ENCODE measurements at regions not wholly inside any gene's neighbourhood (a gene's known extent, or its start where the extent isn't known, plus 50 kb on each side); places are given as distances from the start of the nearest gene placed in this dataset.
"Not testable (repeated sequence)": the region's sequence is repeated elsewhere in the genome, so short reads cannot be mapped to it uniquely, and the experiment has no call there.

GRCh38 chr12:31804185-31804504, 75.3 kb upstream of the AMN1 start:
- no peak for TF ChIP-seq CTCF (IDR thresholded peaks at IDR 0.05)
- TF ChIP-seq ZFX (IDR thresholded peaks at IDR 0.05; ENCODE audit: borderline replicate concordance), result no peak
- no peak overlapping the region for H3K27ac ChIP-seq

- no peak overlapping the region for H3K27ac ChIP-seq
- TF ChIP-seq ZFX (IDR thresholded peaks at IDR 0.05; ENCODE audit: borderline replicate concordance), result no peak
- no peak for TF ChIP-seq CTCF (IDR thresholded peaks at IDR 0.05)
These were observed 74.7 kb upstream of the AMN1 start for GRCh38 chr12:31803306-31804184.

GRCh38 chr12:31801872-31802271, 73.1 kb upstream of the AMN1 start:
- H3K27ac ChIP-seq, result no peak overlapping the region

GRCh38 chr12:31797230-31797872, 68.5 kb upstream of the AMN1 start:
- TF ChIP-seq ZFX (IDR thresholded peaks at IDR 0.05; ENCODE audit: borderline replicate concordance), result no peak
- TF ChIP-seq CTCF (IDR thresholded peaks at IDR 0.05), result no peak
- no peak overlapping the region for H3K27ac ChIP-seq

More at GRCh38 chr12:31801872-31802271, 73.1 kb upstream of the AMN1 start:
- TF ChIP-seq CTCF (IDR thresholded peaks at IDR 0.05) (no peak), ZFX (IDR thresholded peaks at IDR 0.05; ENCODE audit: borderline replicate concordance) (no peak)

- TF ChIP-seq ZFX (IDR thresholded peaks at IDR 0.05; ENCODE audit: borderline replicate concordance), result no peak
- TF ChIP-seq CTCF (IDR thresholded peaks at IDR 0.05), result no peak
- H3K27ac ChIP-seq, result no peak overlapping the region
These were observed 67.6 kb upstream of the AMN1 start for GRCh38 chr12:31796270-31796951.

GRCh38 chr12:31794745-31795144, 65.9 kb upstream of the AMN1 start:
- H3K27ac ChIP-seq, result no peak overlapping the region

GRCh38 chr12:31791265-31791664, 62.4 kb upstream of the AMN1 start:
- not testable (repeated sequence) for H3K27ac ChIP-seq

More at GRCh38 chr12:31794745-31795144, 65.9 kb upstream of the AMN1 start:
- TF ChIP-seq ZFX (IDR thresholded peaks at IDR 0.05; ENCODE audit: borderline replicate concordance) (no peak), CTCF (IDR thresholded peaks at IDR 0.05) (no peak)
